ENCODE measurements at regions not wholly inside any gene's neighbourhood (a gene's known extent, or its start where the extent isn't known, plus 50 kb on each side); places are given as distances from the start of the nearest gene placed in this dataset.

GRCh38 chr15:47506329-47507100 lies 210.8 kb upstream of the SEMA6D start:
- H3K9ac ChIP-seq (ENCODE audit: low read length) = no peak overlapping the region
- DNase-seq (ENCODE audit: low read depth) = peak; percentile 72
- H3K36me3 ChIP-seq (ENCODE audit: control insufficient read depth, insufficient read depth, low read length, severe bottlenecking) = no peaks in the 10 kb centered on the region
- H3K9me3 ChIP-seq (ENCODE audit: control insufficient read depth, low read length) = no peaks in the 10 kb centered on the region
- H3K27me3 ChIP-seq (replicated peaks; ENCODE audit: control insufficient read depth, insufficient read depth, low read length) = no peaks in the 10 kb centered on the region
- H3K4me3 ChIP-seq (ENCODE audit: low read length) = no peak overlapping the region
- no peaks in the 10 kb centered on the region for H3K4me1 ChIP-seq (ENCODE audit: control insufficient read depth, insufficient read depth, low read length)

DNA sequence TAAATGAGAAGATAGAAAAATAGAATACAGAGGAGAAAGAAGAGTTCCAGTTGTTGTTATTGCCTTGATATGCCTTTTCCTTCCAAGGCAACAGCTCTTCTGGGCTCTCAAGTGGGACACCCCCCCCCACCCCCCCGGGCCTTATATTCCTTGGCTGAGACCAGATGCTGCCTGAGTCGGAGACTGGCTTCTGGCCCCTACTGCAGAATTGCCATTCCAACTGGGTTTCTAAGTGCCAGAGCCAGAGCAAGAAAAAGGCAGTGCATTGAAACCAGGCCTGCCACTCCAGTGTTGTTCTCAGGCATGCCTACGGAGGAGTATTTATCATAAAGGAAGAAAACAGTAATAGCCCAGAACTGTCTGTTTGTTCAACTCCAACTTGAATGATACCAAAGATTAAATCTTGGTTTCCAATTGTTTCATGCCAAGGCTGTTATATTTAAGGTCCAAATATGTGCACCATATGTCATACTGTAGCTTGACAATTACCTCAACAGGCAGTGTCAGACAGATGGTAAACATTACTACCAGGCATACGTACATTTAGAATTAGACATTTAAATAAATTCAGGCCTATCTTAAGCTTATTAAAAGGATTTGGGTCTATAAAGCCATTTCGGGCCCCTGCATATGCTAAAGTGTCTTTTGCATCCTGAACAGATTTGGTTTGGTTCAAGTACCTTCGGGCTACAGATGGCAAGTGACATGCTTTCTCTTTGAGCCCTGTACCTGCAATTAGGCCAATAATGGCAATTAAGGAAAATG lies 209.9 kb upstream of the SEMA6D start:
- Histone ChIP-seq H3K36me3 (ENCODE audit: control insufficient read depth, insufficient read depth, low read length, severe bottlenecking) (no peaks in the 10 kb centered on the region), H3K27me3 (replicated peaks; ENCODE audit: control insufficient read depth, insufficient read depth, low read length) (no peaks in the 10 kb centered on the region)
- no peak for DNase-seq (ENCODE audit: low read depth)

DNA sequence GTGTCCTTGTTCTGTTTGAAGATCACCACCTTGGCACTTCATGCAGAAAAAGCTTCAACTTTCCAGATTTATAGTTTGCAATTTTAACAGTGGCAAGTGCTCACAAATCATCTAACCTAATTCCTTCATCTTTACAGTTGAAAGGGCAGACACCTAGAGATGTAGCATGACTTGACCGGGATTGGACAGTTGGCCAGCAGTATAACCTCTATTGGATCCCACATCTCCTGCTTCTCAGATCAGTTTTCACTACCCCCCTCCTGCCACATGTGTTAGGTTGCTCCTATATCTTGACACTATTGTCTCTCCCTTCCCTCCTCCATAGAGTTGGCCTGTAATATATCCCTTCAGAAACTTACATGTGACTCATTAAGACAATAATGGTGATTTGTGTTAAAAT lies 206.0 kb upstream of the SEMA6D start:
- H3K9me3 ChIP-seq (ENCODE audit: control insufficient read depth, low read length) = no peaks in the 10 kb centered on the region
- H3K9ac ChIP-seq (ENCODE audit: low read length) = no peak overlapping the region
- no peaks in the 10 kb centered on the region for H3K27me3 ChIP-seq (replicated peaks; ENCODE audit: control insufficient read depth, insufficient read depth, low read length)
- H3K4me1 ChIP-seq (ENCODE audit: control insufficient read depth, insufficient read depth, low read length) = no peaks in the 10 kb centered on the region
- no peak for DNase-seq (ENCODE audit: low read depth)
- no peaks in the 10 kb centered on the region for H3K36me3 ChIP-seq (ENCODE audit: control insufficient read depth, insufficient read depth, low read length, severe bottlenecking)
- no peak overlapping the region for H3K4me3 ChIP-seq (ENCODE audit: low read length)

More for the DNA sequence above, 209.9 kb upstream of the SEMA6D start:
- H3K9ac ChIP-seq (ENCODE audit: low read length) = no peak overlapping the region
- no peaks in the 10 kb centered on the region for H3K4me1 ChIP-seq (ENCODE audit: control insufficient read depth, insufficient read depth, low read length)
- H3K9me3 ChIP-seq (ENCODE audit: control insufficient read depth, low read length) = no peaks in the 10 kb centered on the region
- H3K4me3 ChIP-seq (ENCODE audit: low read length) = no peak overlapping the region

- Histone ChIP-seq H3K9ac (ENCODE audit: low read length) (no peak overlapping the region), H3K36me3 (ENCODE audit: control insufficient read depth, insufficient read depth, low read length, severe bottlenecking) (no peaks in the 10 kb centered on the region), H3K27me3 (replicated peaks; ENCODE audit: control insufficient read depth, insufficient read depth, low read length) (no peaks in the 10 kb centered on the region), H3K4me1 (ENCODE audit: control insufficient read depth, insufficient read depth, low read length) (no peaks in the 10 kb centered on the region), H3K9me3 (ENCODE audit: control insufficient read depth, low read length) (no peaks in the 10 kb centered on the region), H3K4me3 (ENCODE audit: low read length) (no peak overlapping the region)
- no peak for DNase-seq (ENCODE audit: low read depth)
Observed at GRCh38 chr15:47513471-47513870, 203.8 kb upstream of the SEMA6D start.

DNA sequence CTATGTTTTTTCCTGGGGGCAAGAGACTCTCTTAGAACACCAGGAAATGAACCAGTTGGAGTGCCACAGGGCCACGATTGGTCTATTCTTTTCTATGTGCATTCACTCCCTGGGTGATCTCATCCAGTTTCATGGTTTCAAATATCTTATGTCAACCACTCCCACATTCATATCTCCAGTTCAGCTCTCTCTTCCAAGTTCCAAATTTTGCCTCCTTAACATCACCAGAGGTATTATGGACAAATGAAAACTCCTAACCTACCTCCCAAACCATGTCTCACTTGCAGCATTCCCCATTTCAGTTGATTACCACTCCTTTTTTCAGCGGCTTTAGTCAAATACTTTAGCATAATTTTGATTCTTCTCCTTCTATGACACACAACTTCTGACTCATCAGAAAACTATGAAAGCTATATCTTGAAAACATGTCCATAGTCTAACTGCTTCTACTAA lies 203.1 kb upstream of the SEMA6D start:
- Histone ChIP-seq H3K9me3 (ENCODE audit: control insufficient read depth, low read length) (no peaks in the 10 kb centered on the region), H3K9ac (ENCODE audit: low read length) (no peak overlapping the region), H3K4me3 (ENCODE audit: low read length) (no peak overlapping the region), H3K4me1 (ENCODE audit: control insufficient read depth, insufficient read depth, low read length) (no peaks in the 10 kb centered on the region), H3K27me3 (replicated peaks; ENCODE audit: control insufficient read depth, insufficient read depth, low read length) (no peaks in the 10 kb centered on the region), H3K36me3 (ENCODE audit: control insufficient read depth, insufficient read depth, low read length, severe bottlenecking) (no peaks in the 10 kb centered on the region)
- peak; percentile 85 for DNase-seq (ENCODE audit: low read depth)

- Histone ChIP-seq H3K4me3 (ENCODE audit: low read length) (no peak overlapping the region), H3K4me1 (ENCODE audit: control insufficient read depth, insufficient read depth, low read length) (no peaks in the 10 kb centered on the region), H3K36me3 (ENCODE audit: control insufficient read depth, insufficient read depth, low read length, severe bottlenecking) (no peaks in the 10 kb centered on the region), H3K9me3 (ENCODE audit: control insufficient read depth, low read length) (no peaks in the 10 kb centered on the region), H3K27me3 (replicated peaks; ENCODE audit: control insufficient read depth, insufficient read depth, low read length) (peaks cover 4% of the 10 kb centered on the region), H3K9ac (ENCODE audit: low read length) (no peak overlapping the region)
- DNase-seq (ENCODE audit: low read depth) = no peak
Observed at GRCh38 chr15:47516558-47516957, 200.7 kb upstream of the SEMA6D start.

GRCh38 chr15:47516972-47517371 lies 200.3 kb upstream of the SEMA6D start:
- Histone ChIP-seq H3K36me3 (ENCODE audit: control insufficient read depth, insufficient read depth, low read length, severe bottlenecking) (no peaks in the 10 kb centered on the region), H3K9ac (ENCODE audit: low read length) (no peak overlapping the region), H3K4me3 (ENCODE audit: low read length) (no peak overlapping the region), H3K9me3 (ENCODE audit: control insufficient read depth, low read length) (no peaks in the 10 kb centered on the region), H3K27me3 (replicated peaks; ENCODE audit: control insufficient read depth, insufficient read depth, low read length) (peaks cover 4% of the 10 kb centered on the region), H3K4me1 (ENCODE audit: control insufficient read depth, insufficient read depth, low read length) (no peaks in the 10 kb centered on the region)
- no peak for DNase-seq (ENCODE audit: low read depth)

DNA sequence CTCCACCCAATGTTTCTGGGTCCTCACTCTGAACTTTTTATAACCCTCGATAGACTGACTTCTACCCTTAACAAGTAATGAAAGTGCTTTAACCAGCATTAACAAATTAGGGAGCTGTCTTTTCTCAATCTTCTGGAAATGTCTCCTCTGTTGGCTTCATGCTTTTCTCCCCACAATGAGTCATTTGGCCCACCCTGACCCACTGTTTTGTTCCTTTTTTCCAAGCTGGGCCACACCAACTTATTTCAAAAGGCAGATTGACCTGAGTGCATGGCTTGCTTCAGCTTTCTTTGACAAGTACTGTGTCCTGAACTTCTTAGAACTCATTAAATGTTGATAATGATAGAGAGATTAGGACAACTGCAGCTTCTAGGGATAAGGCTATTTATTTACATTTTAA lies 199.6 kb upstream of the SEMA6D start:
- DNase-seq (ENCODE audit: low read depth) = peak; percentile 52
- H3K27me3 ChIP-seq (replicated peaks; ENCODE audit: control insufficient read depth, insufficient read depth, low read length) = peaks cover 4% of the 10 kb centered on the region
- no peak overlapping the region for H3K9ac ChIP-seq (ENCODE audit: low read length)
- H3K9me3 ChIP-seq (ENCODE audit: control insufficient read depth, low read length) = no peaks in the 10 kb centered on the region
- H3K36me3 ChIP-seq (ENCODE audit: control insufficient read depth, insufficient read depth, low read length, severe bottlenecking) = no peaks in the 10 kb centered on the region
- H3K4me1 ChIP-seq (ENCODE audit: control insufficient read depth, insufficient read depth, low read length) = no peaks in the 10 kb centered on the region
- H3K4me3 ChIP-seq (ENCODE audit: low read length) = no peak overlapping the region

- DNase-seq (ENCODE audit: low read depth) = peak; percentile 72
- Histone ChIP-seq H3K4me1 (ENCODE audit: control insufficient read depth, insufficient read depth, low read length) (peaks cover 7% of the 10 kb centered on the region), H3K27me3 (replicated peaks; ENCODE audit: control insufficient read depth, insufficient read depth, low read length) (peaks cover 4% of the 10 kb centered on the region), H3K9ac (ENCODE audit: low read length) (no peak overlapping the region), H3K9me3 (ENCODE audit: control insufficient read depth, low read length) (no peaks in the 10 kb centered on the region), H3K36me3 (ENCODE audit: control insufficient read depth, insufficient read depth, low read length, severe bottlenecking) (no peaks in the 10 kb centered on the region), H3K4me3 (ENCODE audit: low read length) (no peak overlapping the region)
Observed at GRCh38 chr15:47523681-47524475, 193.4 kb upstream of the SEMA6D start.

GRCh38 chr15:47529241-47529640 lies 188.1 kb upstream of the SEMA6D start:
- DNase-seq (ENCODE audit: low read depth) = no peak
- H3K4me3 ChIP-seq (ENCODE audit: low read length) = no peak overlapping the region
- no peaks in the 10 kb centered on the region for H3K9me3 ChIP-seq (ENCODE audit: control insufficient read depth, low read length)
- H3K4me1 ChIP-seq (ENCODE audit: control insufficient read depth, insufficient read depth, low read length) = no peaks in the 10 kb centered on the region
- H3K9ac ChIP-seq (ENCODE audit: low read length) = no peak overlapping the region
- H3K36me3 ChIP-seq (ENCODE audit: control insufficient read depth, insufficient read depth, low read length, severe bottlenecking) = no peaks in the 10 kb centered on the region
- no peaks in the 10 kb centered on the region for H3K27me3 ChIP-seq (replicated peaks; ENCODE audit: control insufficient read depth, insufficient read depth, low read length)

DNA sequence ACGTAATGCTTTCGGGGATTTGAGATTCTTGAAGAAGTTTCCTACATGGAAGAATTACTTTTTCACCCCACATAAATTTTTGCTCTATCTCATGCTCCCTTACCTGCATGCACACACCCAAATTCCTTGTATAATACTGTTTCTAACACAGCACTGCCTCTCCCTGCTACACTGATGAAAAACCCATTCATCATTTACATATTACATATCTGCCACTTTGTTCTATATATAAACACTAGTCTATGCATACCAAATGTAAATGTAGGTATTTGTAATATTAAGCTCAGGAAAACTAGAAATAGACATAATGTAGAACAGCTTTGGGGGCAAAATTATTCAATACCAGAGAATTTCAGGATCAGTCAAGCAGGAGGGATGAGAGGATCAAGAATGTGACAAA lies 182.6 kb upstream of the SEMA6D start:
- H3K9ac ChIP-seq (ENCODE audit: low read length) = no peak overlapping the region
- H3K9me3 ChIP-seq (ENCODE audit: control insufficient read depth, low read length) = no peaks in the 10 kb centered on the region
- peaks cover 3% of the 10 kb centered on the region for H3K27me3 ChIP-seq (replicated peaks; ENCODE audit: control insufficient read depth, insufficient read depth, low read length)
- no peaks in the 10 kb centered on the region for H3K36me3 ChIP-seq (ENCODE audit: control insufficient read depth, insufficient read depth, low read length, severe bottlenecking)
- no peak for DNase-seq (ENCODE audit: low read depth)
- no peaks in the 10 kb centered on the region for H3K4me1 ChIP-seq (ENCODE audit: control insufficient read depth, insufficient read depth, low read length)
- H3K4me3 ChIP-seq (ENCODE audit: low read length) = no peak overlapping the region

All from adipocyte (in vitro differentiated cells).